K562 (cell line): ENCODE measurements at regions not wholly inside any gene's neighbourhood (a gene's known extent, or its start where the extent isn't known, plus 50 kb on each side); places are given as distances from the start of the nearest gene placed in this dataset.

Experiments used
- ATAC-seq: fragments of 200-7000 bp; cut with Tn5 transposase; 3 replicates; pipeline ENCODE4 v1.9.1; 2020; ENCODE audit warnings: moderate library complexity
- BruUV-seq: library from RNA; stranded (reverse); fragments of 400-500 nt; replicated peaks from 2 replicates; lab custom pipeline; 2021; lab: Mats Ljungman, UMichigan
- CTCF ChIA-PET: fragments of 300-600 bp; formaldehyde crosslinking; extraction: SDS; loops from one replicate; lab custom pipeline; 2021; ENCODE audit warnings: low intra/inter-chr PET ratio; lab: Yijun Ruan, JAX
- POLR2A ChIA-PET: fragments of 300-600, 350-650 bp; sonication (Branson Sonifier 250); formaldehyde crosslinking; extraction: SDS; loops from one replicate; lab custom pipeline; 2021; ENCODE audit warnings: antibody characterized with exemption, inconsistent platforms; lab: Yijun Ruan, JAX
- DNase-seq, 4 experiments: peaks; one replicate each; pipeline versions ENCODE4 v3.0.0 to v3.0.0-alpha.2; 2011 to 2018; ENCODE audit warnings: low spot score in 3 of 4, mixed read lengths in 3 of 4; ENCODE audit errors: extremely low read depth in 1 of 4
- FAIRE-seq: peaks from 2 replicates; lab custom pipeline; 2011; peaks lifted over from hg19 to GRCh38; lab: Jason Lieb, UNC
- H2AFZ ChIP-seq: 2 replicates; pipeline ENCODE4 v1.6.0; 2011; ENCODE audit warnings: low read depth, low read length, control low read depth, inconsistent platforms
- H3K27ac ChIP-seq: fragments of 200-600 bp; 3 replicates; pipeline ENCODE4 v1.8.0; 2011; ENCODE audit warnings: low read depth, mild to moderate bottlenecking, control low read depth, inconsistent platforms, low read length, moderate library complexity, mixed read lengths; ENCODE audit errors: extremely low read depth
- H3K27me3 ChIP-seq, 2 experiments: fragments of 300-600 bp in 1 of 2; 2 replicates in 1 of 2; 3 replicates in 1 of 2; pipeline versions ENCODE4 v1.6.0 to v1.8.0; 2011; ENCODE audit warnings: inconsistent platforms in 2 of 2, low read length in 2 of 2, mild to moderate bottlenecking in 1 of 2, mixed read lengths in 1 of 2, moderate library complexity in 1 of 2; ENCODE audit not compliant: control insufficient read depth in 2 of 2, insufficient read depth in 2 of 2
- H3K36me3 ChIP-seq: fragments of 300-600 bp; 3 replicates; pipeline ENCODE4 v1.8.0; 2011; ENCODE audit warnings: mild to moderate bottlenecking, low read length, inconsistent platforms; ENCODE audit not compliant: control insufficient read depth, insufficient read depth
- H3K4me1 ChIP-seq, 2 experiments: fragments of 200-600 bp in 1 of 2; replicated peaks in 1 of 2; 2 replicates in 1 of 2; 3 replicates in 1 of 2; pipeline versions ENCODE4 v1.5.1 to v1.8.0; 2011; ENCODE audit warnings: inconsistent platforms in 2 of 2, low read length in 2 of 2, mild to moderate bottlenecking in 1 of 2, mixed read lengths in 1 of 2, moderate library complexity in 1 of 2; ENCODE audit not compliant: control insufficient read depth in 2 of 2, insufficient read depth in 2 of 2
- H3K4me2 ChIP-seq: 2 replicates; pipeline ENCODE4 v1.6.1; 2011; ENCODE audit warnings: low read length, control low read depth, inconsistent platforms, mixed read lengths; ENCODE audit not compliant: insufficient read depth
- H3K4me3 ChIP-seq: fragments of 200-600 bp; sonication (generic), shearing (Covaris generic); 2 replicates; pipeline ENCODE4 v1.5.1; 2016; ENCODE audit warnings: control low read depth, inconsistent platforms
- H3K79me2 ChIP-seq: fragments of 200-600 bp; 3 replicates; pipeline ENCODE4 v1.8.0; 2011; ENCODE audit warnings: low read length, inconsistent platforms; ENCODE audit not compliant: control insufficient read depth, insufficient read depth
- H3K9ac ChIP-seq, 2 experiments: 2 replicates each; pipeline versions ENCODE4 v1.6.0 to v1.6.1; 2011; ENCODE audit warnings: low read depth in 2 of 2, low read length in 2 of 2, control low read depth in 1 of 2, inconsistent platforms in 1 of 2, mild to moderate bottlenecking in 1 of 2, mixed read lengths in 1 of 2; ENCODE audit not compliant: insufficient read depth in 1 of 2
- H3K9me1 ChIP-seq: one replicate; pipeline ENCODE4 v1.6.0; 2011; ENCODE audit warnings: inconsistent platforms, mild to moderate bottlenecking, low read length, moderate library complexity; ENCODE audit not compliant: control insufficient read depth, insufficient read depth
- H3K9me3 ChIP-seq: replicated peaks from 2 replicates; pipeline ENCODE4 v1.5.1; 2011; ENCODE audit warnings: low read depth, low read length, inconsistent platforms; ENCODE audit not compliant: control insufficient read depth, insufficient read depth
- H4K20me1 ChIP-seq: replicated peaks from 2 replicates; pipeline ENCODE4 v1.6.1; 2011; ENCODE audit warnings: low read length, inconsistent platforms, mixed read lengths; ENCODE audit not compliant: control insufficient read depth, insufficient read depth
- POLR3G ChIP-seq: IDR thresholded peaks from 2 replicates; pipeline ENCODE4 v1.6.1; 2011; ENCODE audit not compliant: insufficient read length, insufficient replicate concordance; ENCODE audit errors: extremely low read depth
- WGBS: fragments of 100-300 bp; shearing (Covaris generic); methylation state at CpG from one replicate; pipeline ENCODE4 v1.1.6; 2016; ENCODE audit warnings: low coverage, mixed read lengths; ENCODE audit not compliant: insufficient coverage; ENCODE audit errors: missing lambda C conversion rate; 5-methylcytosine and 5-hydroxymethylcytosine counted together
- in situ Hi-C: fragments of 300-500 bp; cut with MboI; formaldehyde crosslinking; loops from 4 replicates; pipeline ENCODE4 v1.15.0; 2018; ENCODE audit warnings: inconsistent platforms, mixed read lengths
- intact Hi-C: fragments of 100-400 bp; cut with micrococcal nuclease; formaldehyde crosslinking; loops from 2 replicates; pipeline ENCODE4 v1.14.2; 2022
- TF ChIP-seq, protein P1 (sequence below): fragments of 450-650 bp; IDR thresholded peaks from 2 replicates; pipeline ENCODE4 v1.6.1; 2016; ENCODE audit warnings: low read depth
- TF ChIP-seq, protein P2 (sequence below): fragments of 450-650 bp; IDR thresholded peaks from 2 replicates; pipeline ENCODE4 v1.6.1; 2016; ENCODE audit warnings: mild to moderate bottlenecking, moderate library complexity

DNA sequence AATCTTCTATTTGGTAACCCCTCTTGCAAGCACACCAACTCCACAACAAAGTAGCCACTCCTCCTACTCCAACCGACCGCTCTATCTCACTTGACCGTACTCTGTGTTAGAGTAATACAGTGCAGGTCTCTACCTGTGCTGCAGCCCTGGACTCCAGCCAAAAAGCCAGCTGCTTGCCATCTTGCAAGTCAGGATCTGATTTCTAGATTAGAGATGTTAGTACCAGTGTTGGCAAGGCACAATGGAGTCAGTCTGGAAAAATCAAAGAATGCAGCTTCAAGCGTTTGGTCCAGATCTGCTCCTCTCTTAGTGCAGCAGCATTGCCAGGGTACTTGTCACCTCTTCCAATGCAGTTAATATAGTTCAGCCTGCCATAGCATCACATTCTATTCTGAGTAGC is 477.6 kb downstream of the ZSWIM6 start:
- H3K27me3 ChIP-seq, result peaks cover 0 to under 1% of the 10 kb centered on the region in 2 experiments; a peak in 1 of 5 replicates
- FAIRE-seq (no peak), ATAC-seq (no peak), DNase-seq (no peak)
- H3K4me2 ChIP-seq, result no peak overlapping the region
- CTCF ChIA-PET, result no interaction called here
- H3K36me3 ChIP-seq, result no peaks in the 10 kb centered on the region
- no peaks in the 10 kb centered on the region for H3K4me1 ChIP-seq
- H3K9me3 ChIP-seq, result no peaks in the 10 kb centered on the region
- 0% methylated on average over 4 of the region's 4 CpGs for WGBS
- H2AFZ ChIP-seq, result no peak overlapping the region
- no peaks in the 10 kb centered on the region for H3K79me2 ChIP-seq
- POLR2A ChIA-PET, result no interaction called here
- in situ Hi-C loops, result no loop called here
- no peaks in the 10 kb centered on the region for H3K9me1 ChIP-seq
- intact Hi-C loops, result no loop called here
- H3K27ac ChIP-seq, result no peak overlapping the region
- BruUV-seq, result no TSS peak
- no peak overlapping the region for H3K4me3 ChIP-seq
- H4K20me1 ChIP-seq, result 0 out of 2 replicates have a peak, but pooled peaks cover 4% of the 10 kb centered on the region
- H3K9ac ChIP-seq, result no peak overlapping the region
- TF ChIP-seq, protein P1, sequence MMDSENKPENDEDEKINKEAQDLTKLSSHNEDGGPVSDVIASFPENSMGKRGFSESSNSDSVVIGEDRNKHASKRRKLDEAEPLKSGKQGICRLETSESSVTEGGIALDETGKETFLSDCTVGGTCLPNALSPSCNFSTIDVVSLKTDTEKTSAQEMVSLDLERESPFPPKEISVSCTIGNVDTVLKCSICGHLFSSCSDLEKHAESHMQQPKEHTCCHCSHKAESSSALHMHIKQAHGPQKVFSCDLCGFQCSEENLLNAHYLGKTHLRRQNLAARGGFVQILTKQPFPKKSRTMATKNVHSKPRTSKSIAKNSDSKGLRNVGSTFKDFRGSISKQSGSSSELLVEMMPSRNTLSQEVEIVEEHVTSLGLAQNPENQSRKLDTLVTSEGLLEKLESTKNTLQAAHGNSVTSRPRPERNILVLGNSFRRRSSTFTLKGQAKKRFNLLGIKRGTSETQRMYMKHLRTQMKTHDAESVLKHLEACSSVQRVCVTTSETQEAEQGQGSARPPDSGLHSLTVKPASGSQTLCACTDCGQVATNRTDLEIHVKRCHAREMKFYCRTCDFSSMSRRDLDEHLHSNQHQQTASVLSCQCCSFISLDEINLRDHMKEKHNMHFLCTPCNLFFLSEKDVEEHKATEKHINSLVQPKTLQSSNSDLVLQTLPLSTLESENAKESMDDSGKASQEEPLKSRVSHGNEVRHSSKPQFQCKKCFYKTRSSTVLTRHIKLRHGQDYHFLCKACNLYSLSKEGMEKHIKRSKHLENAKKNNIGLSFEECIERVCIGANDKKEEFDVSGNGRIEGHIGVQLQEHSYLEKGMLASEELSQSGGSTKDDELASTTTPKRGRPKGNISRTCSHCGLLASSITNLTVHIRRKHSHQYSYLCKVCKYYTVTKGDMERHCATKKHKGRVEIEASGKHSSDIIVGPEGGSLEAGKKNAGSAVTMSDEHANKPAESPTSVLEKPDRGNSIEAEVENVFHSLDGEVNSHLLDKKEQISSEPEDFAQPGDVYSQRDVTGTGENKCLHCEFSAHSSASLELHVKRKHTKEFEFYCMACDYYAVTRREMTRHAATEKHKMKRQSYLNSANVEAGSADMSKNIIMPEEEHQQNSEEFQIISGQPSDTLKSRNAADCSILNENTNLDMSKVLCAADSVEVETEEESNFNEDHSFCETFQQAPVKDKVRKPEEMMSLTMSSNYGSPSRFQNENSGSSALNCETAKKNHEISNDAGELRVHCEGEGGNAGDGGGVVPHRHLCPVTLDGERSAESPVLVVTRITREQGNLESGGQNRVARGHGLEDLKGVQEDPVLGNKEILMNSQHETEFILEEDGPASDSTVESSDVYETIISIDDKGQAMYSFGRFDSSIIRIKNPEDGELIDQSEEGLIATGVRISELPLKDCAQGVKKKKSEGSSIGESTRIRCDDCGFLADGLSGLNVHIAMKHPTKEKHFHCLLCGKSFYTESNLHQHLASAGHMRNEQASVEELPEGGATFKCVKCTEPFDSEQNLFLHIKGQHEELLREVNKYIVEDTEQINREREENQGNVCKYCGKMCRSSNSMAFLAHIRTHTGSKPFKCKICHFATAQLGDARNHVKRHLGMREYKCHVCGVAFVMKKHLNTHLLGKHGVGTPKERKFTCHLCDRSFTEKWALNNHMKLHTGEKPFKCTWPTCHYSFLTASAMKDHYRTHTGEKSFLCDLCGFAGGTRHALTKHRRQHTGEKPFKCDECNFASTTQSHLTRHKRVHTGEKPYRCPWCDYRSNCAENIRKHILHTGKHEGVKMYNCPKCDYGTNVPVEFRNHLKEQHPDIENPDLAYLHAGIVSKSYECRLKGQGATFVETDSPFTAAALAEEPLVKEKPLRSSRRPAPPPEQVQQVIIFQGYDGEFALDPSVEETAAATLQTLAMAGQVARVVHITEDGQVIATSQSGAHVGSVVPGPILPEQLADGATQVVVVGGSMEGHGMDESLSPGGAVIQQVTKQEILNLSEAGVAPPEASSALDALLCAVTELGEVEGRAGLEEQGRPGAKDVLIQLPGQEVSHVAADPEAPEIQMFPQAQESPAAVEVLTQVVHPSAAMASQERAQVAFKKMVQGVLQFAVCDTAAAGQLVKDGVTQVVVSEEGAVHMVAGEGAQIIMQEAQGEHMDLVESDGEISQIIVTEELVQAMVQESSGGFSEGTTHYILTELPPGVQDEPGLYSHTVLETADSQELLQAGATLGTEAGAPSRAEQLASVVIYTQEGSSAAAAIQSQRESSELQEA, result no peak
- TF ChIP-seq POLR3G, result no peak
- TF ChIP-seq, protein P2, sequence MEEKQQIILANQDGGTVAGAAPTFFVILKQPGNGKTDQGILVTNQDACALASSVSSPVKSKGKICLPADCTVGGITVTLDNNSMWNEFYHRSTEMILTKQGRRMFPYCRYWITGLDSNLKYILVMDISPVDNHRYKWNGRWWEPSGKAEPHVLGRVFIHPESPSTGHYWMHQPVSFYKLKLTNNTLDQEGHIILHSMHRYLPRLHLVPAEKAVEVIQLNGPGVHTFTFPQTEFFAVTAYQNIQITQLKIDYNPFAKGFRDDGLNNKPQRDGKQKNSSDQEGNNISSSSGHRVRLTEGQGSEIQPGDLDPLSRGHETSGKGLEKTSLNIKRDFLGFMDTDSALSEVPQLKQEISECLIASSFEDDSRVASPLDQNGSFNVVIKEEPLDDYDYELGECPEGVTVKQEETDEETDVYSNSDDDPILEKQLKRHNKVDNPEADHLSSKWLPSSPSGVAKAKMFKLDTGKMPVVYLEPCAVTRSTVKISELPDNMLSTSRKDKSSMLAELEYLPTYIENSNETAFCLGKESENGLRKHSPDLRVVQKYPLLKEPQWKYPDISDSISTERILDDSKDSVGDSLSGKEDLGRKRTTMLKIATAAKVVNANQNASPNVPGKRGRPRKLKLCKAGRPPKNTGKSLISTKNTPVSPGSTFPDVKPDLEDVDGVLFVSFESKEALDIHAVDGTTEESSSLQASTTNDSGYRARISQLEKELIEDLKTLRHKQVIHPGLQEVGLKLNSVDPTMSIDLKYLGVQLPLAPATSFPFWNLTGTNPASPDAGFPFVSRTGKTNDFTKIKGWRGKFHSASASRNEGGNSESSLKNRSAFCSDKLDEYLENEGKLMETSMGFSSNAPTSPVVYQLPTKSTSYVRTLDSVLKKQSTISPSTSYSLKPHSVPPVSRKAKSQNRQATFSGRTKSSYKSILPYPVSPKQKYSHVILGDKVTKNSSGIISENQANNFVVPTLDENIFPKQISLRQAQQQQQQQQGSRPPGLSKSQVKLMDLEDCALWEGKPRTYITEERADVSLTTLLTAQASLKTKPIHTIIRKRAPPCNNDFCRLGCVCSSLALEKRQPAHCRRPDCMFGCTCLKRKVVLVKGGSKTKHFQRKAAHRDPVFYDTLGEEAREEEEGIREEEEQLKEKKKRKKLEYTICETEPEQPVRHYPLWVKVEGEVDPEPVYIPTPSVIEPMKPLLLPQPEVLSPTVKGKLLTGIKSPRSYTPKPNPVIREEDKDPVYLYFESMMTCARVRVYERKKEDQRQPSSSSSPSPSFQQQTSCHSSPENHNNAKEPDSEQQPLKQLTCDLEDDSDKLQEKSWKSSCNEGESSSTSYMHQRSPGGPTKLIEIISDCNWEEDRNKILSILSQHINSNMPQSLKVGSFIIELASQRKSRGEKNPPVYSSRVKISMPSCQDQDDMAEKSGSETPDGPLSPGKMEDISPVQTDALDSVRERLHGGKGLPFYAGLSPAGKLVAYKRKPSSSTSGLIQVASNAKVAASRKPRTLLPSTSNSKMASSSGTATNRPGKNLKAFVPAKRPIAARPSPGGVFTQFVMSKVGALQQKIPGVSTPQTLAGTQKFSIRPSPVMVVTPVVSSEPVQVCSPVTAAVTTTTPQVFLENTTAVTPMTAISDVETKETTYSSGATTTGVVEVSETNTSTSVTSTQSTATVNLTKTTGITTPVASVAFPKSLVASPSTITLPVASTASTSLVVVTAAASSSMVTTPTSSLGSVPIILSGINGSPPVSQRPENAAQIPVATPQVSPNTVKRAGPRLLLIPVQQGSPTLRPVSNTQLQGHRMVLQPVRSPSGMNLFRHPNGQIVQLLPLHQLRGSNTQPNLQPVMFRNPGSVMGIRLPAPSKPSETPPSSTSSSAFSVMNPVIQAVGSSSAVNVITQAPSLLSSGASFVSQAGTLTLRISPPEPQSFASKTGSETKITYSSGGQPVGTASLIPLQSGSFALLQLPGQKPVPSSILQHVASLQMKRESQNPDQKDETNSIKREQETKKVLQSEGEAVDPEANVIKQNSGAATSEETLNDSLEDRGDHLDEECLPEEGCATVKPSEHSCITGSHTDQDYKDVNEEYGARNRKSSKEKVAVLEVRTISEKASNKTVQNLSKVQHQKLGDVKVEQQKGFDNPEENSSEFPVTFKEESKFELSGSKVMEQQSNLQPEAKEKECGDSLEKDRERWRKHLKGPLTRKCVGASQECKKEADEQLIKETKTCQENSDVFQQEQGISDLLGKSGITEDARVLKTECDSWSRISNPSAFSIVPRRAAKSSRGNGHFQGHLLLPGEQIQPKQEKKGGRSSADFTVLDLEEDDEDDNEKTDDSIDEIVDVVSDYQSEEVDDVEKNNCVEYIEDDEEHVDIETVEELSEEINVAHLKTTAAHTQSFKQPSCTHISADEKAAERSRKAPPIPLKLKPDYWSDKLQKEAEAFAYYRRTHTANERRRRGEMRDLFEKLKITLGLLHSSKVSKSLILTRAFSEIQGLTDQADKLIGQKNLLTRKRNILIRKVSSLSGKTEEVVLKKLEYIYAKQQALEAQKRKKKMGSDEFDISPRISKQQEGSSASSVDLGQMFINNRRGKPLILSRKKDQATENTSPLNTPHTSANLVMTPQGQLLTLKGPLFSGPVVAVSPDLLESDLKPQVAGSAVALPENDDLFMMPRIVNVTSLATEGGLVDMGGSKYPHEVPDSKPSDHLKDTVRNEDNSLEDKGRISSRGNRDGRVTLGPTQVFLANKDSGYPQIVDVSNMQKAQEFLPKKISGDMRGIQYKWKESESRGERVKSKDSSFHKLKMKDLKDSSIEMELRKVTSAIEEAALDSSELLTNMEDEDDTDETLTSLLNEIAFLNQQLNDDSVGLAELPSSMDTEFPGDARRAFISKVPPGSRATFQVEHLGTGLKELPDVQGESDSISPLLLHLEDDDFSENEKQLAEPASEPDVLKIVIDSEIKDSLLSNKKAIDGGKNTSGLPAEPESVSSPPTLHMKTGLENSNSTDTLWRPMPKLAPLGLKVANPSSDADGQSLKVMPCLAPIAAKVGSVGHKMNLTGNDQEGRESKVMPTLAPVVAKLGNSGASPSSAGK, result no peak
